ENCODE measurements at regions not wholly inside any gene's neighbourhood (a gene's known extent, or its start where the extent isn't known, plus 50 kb on each side); places are given as distances from the start of the nearest gene placed in this dataset.

GRCh38 chr13:108033800-108034707 lies 181.3 kb downstream of the LIG4 start:
- no peak for ATAC-seq
- TF ChIP-seq ESRRG (CRISPR knock-in tag; IDR thresholded peaks at IDR 0.05) (no peak), SNAI2 (CRISPR knock-in tag; IDR thresholded peaks at IDR 0.05) (no peak), ZFP3 (CRISPR knock-in tag; IDR thresholded peaks at IDR 0.05) (no peak), BACH2 (CRISPR knock-in tag; IDR thresholded peaks at IDR 0.05; ENCODE audit: borderline replicate concordance) (no peak), CREB5 (CRISPR knock-in tag; IDR thresholded peaks at IDR 0.05; ENCODE audit: low read depth) (no peak), GLIS3 (CRISPR knock-in tag; IDR thresholded peaks at IDR 0.05) (no peak), RARB (CRISPR knock-in tag; IDR thresholded peaks at IDR 0.05) (no peak), ZNF8 (CRISPR knock-in tag; IDR thresholded peaks at IDR 0.05) (no peak), TCF4 (CRISPR knock-in tag; IDR thresholded peaks at IDR 0.05; ENCODE audit: borderline replicate concordance) (no peak)
- TF ChIP-seq, protein P1, sequence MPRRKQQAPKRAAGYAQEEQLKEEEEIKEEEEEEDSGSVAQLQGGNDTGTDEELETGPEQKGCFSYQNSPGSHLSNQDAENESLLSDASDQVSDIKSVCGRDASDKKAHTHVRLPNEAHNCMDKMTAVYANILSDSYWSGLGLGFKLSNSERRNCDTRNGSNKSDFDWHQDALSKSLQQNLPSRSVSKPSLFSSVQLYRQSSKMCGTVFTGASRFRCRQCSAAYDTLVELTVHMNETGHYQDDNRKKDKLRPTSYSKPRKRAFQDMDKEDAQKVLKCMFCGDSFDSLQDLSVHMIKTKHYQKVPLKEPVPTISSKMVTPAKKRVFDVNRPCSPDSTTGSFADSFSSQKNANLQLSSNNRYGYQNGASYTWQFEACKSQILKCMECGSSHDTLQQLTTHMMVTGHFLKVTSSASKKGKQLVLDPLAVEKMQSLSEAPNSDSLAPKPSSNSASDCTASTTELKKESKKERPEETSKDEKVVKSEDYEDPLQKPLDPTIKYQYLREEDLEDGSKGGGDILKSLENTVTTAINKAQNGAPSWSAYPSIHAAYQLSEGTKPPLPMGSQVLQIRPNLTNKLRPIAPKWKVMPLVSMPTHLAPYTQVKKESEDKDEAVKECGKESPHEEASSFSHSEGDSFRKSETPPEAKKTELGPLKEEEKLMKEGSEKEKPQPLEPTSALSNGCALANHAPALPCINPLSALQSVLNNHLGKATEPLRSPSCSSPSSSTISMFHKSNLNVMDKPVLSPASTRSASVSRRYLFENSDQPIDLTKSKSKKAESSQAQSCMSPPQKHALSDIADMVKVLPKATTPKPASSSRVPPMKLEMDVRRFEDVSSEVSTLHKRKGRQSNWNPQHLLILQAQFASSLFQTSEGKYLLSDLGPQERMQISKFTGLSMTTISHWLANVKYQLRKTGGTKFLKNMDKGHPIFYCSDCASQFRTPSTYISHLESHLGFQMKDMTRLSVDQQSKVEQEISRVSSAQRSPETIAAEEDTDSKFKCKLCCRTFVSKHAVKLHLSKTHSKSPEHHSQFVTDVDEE (CRISPR knock-in tag; IDR thresholded peaks at IDR 0.05): no peak

DNA sequence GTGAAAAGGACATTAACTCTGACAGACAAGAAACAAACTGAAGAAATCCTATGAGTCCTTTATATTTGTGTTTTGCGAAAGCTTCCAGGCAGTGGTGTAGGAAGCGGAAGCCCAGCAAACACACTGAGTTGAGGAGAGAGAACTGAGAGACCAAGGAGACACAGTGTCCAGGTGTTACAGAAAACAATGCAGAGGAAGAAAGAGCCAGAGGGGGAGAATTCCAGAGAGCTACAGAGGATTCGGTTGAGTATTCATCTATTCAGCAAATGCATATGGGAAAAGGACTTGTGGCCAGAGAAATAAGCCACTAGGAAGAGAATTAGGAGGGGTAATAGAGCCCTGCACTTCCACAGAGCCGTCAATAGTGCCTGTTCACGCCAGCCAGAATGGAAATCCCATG lies 183.5 kb downstream of the LIG4 start:
- ATAC-seq: no peak
- TF ChIP-seq ZNF565 (CRISPR knock-in tag; conservative IDR thresholded peaks at IDR 0.05; ENCODE audit: low read depth) (no peak), CSDC2 (CRISPR knock-in tag; IDR thresholded peaks at IDR 0.05) (no peak), ISL1 (CRISPR knock-in tag; IDR thresholded peaks at IDR 0.05) (no peak), GLIS3 (CRISPR knock-in tag; IDR thresholded peaks at IDR 0.05) (no peak)

DNA sequence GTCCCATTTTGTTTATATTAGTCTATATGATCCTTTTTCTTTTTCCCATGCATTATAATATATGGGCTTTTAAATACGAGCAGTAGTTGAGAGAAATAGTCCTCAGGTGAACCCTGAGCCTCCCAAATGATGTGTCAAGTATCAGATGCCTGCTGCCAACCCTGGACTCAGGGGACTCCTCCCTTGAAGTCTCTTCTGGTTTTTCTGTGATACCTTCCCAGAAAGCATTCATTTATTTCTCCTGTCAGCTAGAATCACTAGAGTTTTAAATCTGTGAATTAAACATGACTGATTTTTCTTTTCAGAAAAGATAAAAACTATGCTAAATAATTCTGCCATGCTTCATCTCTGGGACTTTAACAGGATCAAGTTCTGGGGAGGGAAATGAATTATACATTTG lies 184.6 kb downstream of the LIG4 start:
- TF ChIP-seq CSDC2 (CRISPR knock-in tag; IDR thresholded peaks at IDR 0.05) (no peak), ESRRG (CRISPR knock-in tag; IDR thresholded peaks at IDR 0.05) (no peak), ZNF70 (CRISPR knock-in tag; IDR thresholded peaks at IDR 0.05) (no peak), ISL1 (CRISPR knock-in tag; IDR thresholded peaks at IDR 0.05) (no peak), ZNF8 (CRISPR knock-in tag; IDR thresholded peaks at IDR 0.05) (no peak), CREB5 (CRISPR knock-in tag; IDR thresholded peaks at IDR 0.05; ENCODE audit: low read depth) (no peak), GLIS3 (CRISPR knock-in tag; IDR thresholded peaks at IDR 0.05) (no peak), ZNF565 (CRISPR knock-in tag; conservative IDR thresholded peaks at IDR 0.05; ENCODE audit: low read depth) (no peak), TOX (CRISPR knock-in tag; IDR thresholded peaks at IDR 0.05; ENCODE audit: borderline replicate concordance) (no peak), PPARA (CRISPR knock-in tag; IDR thresholded peaks at IDR 0.05; ENCODE audit: borderline replicate concordance) (no peak), SNAI2 (CRISPR knock-in tag; IDR thresholded peaks at IDR 0.05) (no peak), BACH2 (CRISPR knock-in tag; IDR thresholded peaks at IDR 0.05; ENCODE audit: borderline replicate concordance) (no peak), ZFP3 (CRISPR knock-in tag; IDR thresholded peaks at IDR 0.05) (no peak), TCF4 (CRISPR knock-in tag; IDR thresholded peaks at IDR 0.05; ENCODE audit: borderline replicate concordance) (no peak), ZFP30 (CRISPR knock-in tag; IDR thresholded peaks at IDR 0.05) (no peak)
- TF ChIP-seq, protein P1 (CRISPR knock-in tag; IDR thresholded peaks at IDR 0.05): no peak
- TF ChIP-seq, protein P2, sequence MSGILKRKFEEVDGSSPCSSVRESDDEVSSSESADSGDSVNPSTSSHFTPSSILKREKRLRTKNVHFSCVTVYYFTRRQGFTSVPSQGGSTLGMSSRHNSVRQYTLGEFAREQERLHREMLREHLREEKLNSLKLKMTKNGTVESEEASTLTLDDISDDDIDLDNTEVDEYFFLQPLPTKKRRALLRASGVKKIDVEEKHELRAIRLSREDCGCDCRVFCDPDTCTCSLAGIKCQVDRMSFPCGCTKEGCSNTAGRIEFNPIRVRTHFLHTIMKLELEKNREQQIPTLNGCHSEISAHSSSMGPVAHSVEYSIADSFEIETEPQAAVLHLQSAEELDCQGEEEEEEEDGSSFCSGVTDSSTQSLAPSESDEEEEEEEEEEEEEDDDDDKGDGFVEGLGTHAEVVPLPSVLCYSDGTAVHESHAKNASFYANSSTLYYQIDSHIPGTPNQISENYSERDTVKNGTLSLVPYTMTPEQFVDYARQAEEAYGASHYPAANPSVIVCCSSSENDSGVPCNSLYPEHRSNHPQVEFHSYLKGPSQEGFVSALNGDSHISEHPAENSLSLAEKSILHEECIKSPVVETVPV (CRISPR knock-in tag; IDR thresholded peaks at IDR 0.05): no peak
- TF ChIP-seq, protein P3, sequence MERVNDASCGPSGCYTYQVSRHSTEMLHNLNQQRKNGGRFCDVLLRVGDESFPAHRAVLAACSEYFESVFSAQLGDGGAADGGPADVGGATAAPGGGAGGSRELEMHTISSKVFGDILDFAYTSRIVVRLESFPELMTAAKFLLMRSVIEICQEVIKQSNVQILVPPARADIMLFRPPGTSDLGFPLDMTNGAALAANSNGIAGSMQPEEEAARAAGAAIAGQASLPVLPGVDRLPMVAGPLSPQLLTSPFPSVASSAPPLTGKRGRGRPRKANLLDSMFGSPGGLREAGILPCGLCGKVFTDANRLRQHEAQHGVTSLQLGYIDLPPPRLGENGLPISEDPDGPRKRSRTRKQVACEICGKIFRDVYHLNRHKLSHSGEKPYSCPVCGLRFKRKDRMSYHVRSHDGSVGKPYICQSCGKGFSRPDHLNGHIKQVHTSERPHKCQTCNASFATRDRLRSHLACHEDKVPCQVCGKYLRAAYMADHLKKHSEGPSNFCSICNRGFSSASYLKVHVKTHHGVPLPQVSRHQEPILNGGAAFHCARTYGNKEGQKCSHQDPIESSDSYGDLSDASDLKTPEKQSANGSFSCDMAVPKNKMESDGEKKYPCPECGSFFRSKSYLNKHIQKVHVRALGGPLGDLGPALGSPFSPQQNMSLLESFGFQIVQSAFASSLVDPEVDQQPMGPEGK (CRISPR knock-in tag; IDR thresholded peaks at IDR 0.05; ENCODE audit: borderline replicate concordance): no peak
- TF ChIP-seq, protein P4, sequence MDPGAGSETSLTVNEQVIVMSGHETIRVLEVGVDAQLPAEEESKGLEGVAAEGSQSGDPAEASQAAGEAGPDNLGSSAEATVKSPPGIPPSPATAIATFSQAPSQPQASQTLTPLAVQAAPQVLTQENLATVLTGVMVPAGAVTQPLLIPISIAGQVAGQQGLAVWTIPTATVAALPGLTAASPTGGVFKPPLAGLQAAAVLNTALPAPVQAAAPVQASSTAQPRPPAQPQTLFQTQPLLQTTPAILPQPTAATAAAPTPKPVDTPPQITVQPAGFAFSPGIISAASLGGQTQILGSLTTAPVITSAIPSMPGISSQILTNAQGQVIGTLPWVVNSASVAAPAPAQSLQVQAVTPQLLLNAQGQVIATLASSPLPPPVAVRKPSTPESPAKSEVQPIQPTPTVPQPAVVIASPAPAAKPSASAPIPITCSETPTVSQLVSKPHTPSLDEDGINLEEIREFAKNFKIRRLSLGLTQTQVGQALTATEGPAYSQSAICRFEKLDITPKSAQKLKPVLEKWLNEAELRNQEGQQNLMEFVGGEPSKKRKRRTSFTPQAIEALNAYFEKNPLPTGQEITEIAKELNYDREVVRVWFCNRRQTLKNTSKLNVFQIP (CRISPR knock-in tag; IDR thresholded peaks at IDR 0.05; ENCODE audit: borderline replicate concordance, low read depth): no peak
- no peak for ATAC-seq
